ENCODE measurements at regions not wholly inside any gene's neighbourhood (a gene's known extent, or its start where the extent isn't known, plus 50 kb on each side); places are given as distances from the start of the nearest gene placed in this dataset.

- no peak for DNase-seq
These were observed 103.6 kb upstream of the TNFAIP3 start for GRCh38 chr6:137763436-137763835.

- DNase-seq: no peak
These were observed 103.2 kb upstream of the TNFAIP3 start for GRCh38 chr6:137763886-137764285.

GRCh38 chr6:137764464-137764863, 102.6 kb upstream of the TNFAIP3 start:
- no peak for DNase-seq

- no peak for DNase-seq
These were observed 102.0 kb upstream of the TNFAIP3 start for GRCh38 chr6:137765059-137765458.

GRCh38 chr6:137766596-137767370, 100.3 kb upstream of the TNFAIP3 start:
- DNase-seq: no peak

DNA sequence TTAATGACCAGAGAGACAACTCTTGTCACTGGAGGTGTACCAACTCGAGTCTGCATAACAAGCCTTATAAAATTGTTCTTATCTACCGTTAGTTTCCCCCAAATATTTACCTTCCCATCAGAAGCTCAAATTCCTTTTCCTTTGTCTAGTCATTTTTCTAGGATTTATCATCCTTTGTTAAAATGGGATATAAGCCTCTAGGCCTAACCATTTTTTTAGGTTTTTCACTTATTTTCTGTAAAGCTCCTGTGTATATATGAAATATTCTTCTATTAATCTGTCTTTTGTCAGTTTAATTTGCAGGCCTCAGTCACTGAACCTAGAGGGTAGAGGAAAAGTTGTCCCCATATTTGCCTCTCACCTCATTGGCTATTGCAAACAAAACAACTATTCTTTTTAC, 99.6 kb upstream of the TNFAIP3 start:
- no peak for DNase-seq

GRCh38 chr6:137767911-137768690, 99.0 kb upstream of the TNFAIP3 start:
- no peak for DNase-seq

DNA sequence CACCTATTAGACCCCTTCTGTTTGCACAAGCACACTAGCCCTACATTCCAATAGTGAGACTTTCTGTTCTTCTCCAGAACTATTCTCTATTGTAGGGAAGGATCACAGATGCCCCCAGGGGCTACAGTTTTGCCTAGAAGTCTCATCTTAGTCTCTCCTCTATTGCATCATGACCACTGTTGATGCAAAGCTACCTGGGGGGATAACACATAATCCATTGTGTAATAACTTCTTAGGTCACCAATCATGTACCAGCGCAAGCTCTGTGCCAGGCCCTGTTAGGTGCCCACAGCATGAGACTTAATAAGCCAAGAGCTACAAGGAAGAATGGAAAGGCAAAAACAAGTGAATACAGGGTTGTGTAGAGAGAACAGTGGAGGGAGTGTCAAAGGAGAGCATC, 98.1 kb upstream of the TNFAIP3 start:
- DNase-seq: no peak

- DNase-seq: no peak
These were observed 97.2 kb upstream of the TNFAIP3 start for GRCh38 chr6:137769797-137770362.

- DNase-seq: no peak
These were observed 94.4 kb upstream of the TNFAIP3 start for GRCh38 chr6:137772541-137773250.

GRCh38 chr6:137775227-137775626, 91.8 kb upstream of the TNFAIP3 start:
- no peak for DNase-seq

- no peak for DNase-seq
These were observed 91.3 kb upstream of the TNFAIP3 start for GRCh38 chr6:137775720-137776119.

DNA sequence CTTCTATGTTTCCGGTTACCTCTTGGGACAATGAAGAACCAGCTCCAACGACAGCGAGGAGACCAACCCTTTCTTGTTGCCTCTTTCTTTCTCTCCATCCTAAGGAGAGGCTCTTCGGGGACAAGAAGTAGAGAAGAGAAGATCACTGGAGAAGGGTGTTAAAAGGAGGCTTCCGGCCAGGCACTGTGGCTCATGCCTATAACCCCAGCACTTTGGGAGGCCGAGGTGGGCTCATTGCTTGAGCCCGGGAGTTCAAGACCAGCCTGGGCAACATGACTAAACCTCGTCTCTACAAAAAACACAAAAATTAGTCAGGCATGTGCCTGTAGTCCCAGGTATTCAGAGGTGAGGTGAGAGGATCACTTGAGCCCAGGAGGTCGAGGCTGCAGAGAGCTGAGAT, 90.8 kb upstream of the TNFAIP3 start:
- DNase-seq: no peak

DNA sequence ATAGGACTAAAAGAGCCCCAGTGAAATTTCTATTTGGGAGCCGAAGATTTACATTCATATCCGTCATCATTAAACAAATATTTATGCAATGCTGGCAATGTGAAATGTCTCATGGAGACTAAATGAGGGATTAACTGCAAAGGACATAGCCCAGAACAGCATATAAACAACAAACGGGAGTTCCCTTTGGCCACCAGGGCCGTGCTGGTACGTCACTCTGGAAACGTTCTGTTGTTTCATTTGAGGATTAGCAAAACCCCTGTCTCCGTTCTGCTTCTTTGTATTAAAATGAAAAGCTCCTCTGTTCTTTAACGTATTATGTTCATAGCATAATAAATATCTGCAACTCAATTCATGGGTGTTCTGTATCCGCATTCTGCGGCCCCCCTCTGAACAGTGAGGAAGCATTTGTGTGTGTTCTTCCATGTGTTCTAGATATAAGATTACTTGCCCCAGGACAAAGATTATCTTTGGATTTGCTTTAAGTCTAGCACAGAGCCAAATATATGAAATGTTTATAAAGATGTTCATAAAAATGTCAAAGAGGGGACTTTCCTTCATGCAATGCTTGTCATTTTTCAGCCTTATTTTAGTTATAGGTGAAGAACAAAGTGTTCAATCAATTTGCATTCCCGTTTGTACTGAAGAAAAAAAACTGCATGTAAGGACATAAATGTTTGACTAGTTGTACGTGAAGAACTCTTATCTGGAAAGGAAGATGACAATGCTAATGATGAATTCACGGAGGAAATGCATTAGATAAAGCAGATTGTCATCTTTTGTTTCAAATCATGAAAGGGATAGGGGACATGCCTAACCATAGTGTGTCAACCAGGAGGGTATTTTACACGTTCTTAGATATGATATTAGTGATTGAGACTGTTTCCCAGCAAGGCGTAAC, 90.0 kb upstream of the TNFAIP3 start:
- no peak for DNase-seq

- DNase-seq: no peak
These were observed 89.4 kb upstream of the TNFAIP3 start for GRCh38 chr6:137777687-137778075.

DNA sequence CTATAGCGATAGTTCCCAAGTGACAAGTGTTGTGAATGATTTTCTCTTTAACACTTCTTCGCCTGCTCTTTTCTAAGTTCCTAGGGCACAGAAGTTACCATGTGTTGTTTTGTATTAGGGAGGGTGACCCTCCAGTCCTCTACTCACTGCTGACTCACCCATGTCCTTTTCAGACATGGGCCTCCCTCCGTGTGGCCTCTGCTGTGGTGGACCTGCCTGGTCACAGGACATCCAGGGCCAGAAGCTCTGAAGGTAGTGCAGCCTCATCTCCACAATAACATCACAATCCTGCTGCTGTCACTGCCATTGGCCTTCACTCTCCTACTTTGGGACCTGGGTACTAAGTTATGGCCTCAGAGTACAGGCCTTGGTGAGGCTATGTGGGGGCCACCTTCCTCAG, 87.1 kb upstream of the TNFAIP3 start:
- no peak for DNase-seq

DNA sequence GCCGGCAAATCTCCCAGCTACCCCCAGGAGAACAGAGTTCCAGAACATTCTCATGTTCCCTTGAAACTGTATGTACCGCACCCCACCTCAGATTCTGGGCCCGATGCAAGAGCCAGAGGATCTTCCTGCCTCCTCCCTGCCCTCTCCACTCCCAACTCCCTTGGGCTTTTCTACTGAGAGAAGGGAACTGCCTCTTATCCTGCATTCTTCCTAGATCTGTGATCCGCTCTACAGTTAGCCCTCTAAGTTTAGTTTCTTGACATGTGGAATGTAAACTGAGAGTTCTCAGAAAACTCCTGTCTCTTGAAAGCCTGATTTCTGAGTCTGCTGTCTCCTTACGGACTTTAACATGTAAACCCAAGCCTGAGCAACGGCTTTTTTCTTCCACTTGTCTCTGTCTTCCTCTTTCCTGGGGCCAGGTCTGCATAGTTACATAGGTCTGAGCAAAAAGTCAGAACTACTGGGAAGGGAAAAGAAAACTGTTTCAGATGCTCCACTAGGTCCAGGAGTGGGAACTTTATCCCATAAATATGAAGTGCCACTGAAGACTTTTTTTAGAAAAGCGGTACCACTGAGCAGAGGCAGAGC, 86.5 kb upstream of the TNFAIP3 start:
- DNase-seq: no peak

- DNase-seq: no peak
These were observed 85.4 kb upstream of the TNFAIP3 start for GRCh38 chr6:137781639-137782038.

DNA sequence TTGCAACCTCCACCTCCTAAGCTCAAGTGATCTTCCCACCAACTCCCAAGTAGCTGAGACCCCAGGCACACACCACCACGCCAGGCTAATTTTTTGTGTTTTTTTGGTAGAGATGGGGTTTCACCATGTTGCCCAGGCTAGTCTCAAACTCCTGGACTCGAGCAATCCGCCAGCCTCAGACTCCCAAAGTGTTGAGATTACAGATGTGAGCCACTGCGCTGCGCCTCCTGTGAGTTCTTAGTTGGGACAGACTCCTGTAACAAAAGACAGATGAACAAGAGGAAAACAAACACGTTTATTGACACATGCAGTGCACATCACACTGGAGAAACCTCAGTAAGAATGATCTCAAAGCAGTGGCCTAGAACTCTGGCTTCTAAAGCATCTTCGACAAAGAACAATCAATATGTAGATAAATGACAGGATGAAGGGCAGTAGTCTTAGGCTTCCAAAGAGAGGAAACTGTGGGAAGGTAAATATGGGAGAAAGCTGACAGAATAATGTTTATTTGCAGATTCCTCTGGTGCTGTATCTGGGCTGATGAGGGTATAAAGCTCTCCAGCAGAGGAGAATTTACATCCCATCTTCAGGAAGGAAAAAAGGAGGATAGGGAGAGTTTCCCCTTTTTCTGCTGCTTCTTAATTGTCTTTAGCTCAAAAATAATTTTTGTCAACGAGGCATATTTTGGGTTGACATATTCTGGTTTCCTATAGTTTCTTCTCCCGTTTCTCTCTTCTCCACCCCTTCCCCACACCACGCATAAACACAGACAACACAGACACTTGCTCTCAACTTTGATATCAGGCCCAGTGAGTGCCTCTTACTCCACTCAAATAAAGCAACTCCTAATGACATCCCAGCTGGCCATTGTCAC, 84.7 kb upstream of the TNFAIP3 start:
- DNase-seq: no peak

DNA sequence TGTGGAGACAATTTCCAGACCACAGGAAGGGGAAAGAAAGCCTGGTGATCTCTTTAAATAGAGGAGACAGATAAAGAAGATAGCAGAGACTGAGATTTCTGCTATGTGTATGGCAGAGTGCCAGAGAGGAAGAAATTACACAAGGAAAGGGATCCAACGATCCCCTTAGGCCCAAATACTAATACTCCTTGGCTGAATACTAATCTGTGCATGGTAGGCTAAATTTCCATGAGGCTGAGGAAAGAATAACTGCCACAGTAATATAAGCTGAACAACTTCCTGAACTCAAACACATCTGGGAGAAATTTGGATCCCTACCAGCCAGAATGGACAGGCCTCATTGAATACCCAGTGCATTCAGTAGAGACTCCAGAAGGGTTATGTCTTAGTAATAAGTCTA, 83.3 kb upstream of the TNFAIP3 start:
- no peak for DNase-seq

- DNase-seq: no peak
These were observed 82.5 kb upstream of the TNFAIP3 start for GRCh38 chr6:137784583-137784982.

All from hippocampal formation (tissue), 2 donors.